GM21619 (cell line): ENCODE measurements at regions not wholly inside any gene's neighbourhood (a gene's known extent, or its start where the extent isn't known, plus 50 kb on each side); places are given as distances from the start of the nearest gene placed in this dataset.

Experiments
- ATAC-seq: cut with Tn5 transposase; IDR thresholded peaks from one replicate; pipeline ENCODE4 v1.9.1; 2021; ENCODE audit not compliant: unreplicated experiment

- no peak for ATAC-seq
Observed at GRCh38 chrX:42098900-42099299, 175.5 kb upstream of the CASK start.

DNA sequence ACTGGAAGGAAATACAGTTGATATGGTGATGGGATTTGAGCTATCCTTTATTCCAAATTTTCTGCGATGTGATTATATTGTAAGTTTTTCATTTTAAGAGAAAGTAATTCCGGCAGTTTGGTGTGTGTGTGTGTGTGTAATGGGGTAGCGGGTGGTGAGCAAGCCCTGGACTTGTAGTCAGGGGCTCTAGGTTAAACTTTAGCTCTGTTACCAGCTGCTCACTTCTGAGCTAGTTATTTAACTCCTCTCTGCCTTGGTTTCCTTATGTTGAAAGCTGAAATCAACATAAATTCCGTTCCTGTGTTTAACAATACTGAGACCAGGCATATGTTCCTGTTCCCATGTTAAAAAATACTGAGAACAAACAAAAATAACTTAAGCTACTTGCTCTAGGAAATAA is 174.1 kb upstream of the CASK start:
- no peak for ATAC-seq

DNA sequence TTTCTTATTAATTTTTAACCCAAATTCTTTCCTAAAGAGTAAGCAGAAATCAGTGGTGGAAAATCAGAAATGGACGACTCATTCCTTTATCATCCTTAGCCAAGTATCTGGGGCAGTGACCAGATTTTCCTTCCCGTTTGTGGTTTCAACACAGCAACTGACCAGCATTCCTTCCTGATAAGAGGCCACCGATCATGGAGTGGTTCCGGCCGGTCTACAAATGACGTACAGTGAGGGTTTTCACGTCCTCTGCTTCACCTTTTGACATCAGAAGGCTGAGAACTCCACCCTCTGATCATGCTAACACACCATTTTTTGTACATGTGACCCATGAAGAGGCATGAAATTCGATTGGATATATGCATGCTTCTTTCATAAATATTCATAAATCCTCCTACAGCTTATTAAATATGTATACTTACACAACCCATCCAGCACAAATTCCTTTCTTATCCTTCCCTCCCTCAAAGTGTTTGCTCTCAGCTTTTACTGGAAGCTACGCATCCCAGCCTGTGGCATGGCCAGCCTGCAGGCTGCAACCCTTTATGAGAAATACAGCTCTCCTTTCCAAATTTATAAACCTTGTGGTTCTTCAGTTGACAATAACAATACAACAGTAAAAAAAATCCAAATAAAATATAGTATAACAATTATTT is 173.0 kb upstream of the CASK start:
- no peak for ATAC-seq

- ATAC-seq = no peak
Observed at GRCh38 chrX:42094218-42094617, 170.9 kb upstream of the CASK start.

DNA sequence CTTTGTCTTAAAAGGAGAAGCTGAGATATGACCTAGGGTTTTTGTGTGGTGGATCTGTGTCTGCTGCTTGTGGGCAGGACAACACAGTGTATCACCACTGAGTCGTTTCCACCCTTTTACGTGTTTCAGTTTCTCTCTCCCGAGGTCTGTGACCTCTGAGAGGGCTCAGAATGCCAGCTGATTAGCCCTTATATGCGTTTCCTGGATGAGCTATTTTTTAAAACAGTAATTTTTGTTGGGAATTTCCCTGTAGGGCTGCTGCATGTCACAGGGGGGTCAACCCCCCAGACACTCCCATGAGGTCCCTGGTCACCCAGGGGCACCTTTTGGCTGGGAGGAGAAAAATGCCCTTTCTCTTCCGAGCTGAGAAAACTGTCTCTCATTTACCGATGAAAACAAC is 170.4 kb upstream of the CASK start:
- ATAC-seq = no peak

GRCh38 chrX:42090395-42090794 is 167.0 kb upstream of the CASK start:
- ATAC-seq = no peak

GRCh38 chrX:42089031-42089430 is 165.7 kb upstream of the CASK start:
- no peak for ATAC-seq

- ATAC-seq = no peak
Observed at GRCh38 chrX:42087960-42088359, 164.6 kb upstream of the CASK start.

GRCh38 chrX:42085836-42086235 is 162.5 kb upstream of the CASK start:
- no peak for ATAC-seq

DNA sequence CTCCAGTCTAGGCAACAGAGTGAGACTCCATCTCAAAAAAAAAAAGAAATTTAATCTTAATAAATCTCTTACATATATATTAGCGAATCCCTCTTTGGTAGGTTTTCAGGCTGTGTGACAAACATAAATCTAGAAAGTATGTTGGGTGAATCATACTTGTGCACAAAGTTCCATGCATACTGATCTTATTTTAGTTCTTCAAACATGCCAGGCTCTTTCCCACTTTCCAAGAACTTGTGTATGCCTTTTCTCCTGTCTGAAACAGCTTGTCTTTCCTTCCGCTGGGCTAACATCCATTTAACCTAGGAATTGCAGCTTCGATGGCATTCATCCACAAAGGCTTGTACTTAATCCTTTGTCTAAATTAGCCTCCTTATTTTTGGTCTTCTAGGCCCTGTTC is 156.6 kb upstream of the CASK start:
- no peak for ATAC-seq

DNA sequence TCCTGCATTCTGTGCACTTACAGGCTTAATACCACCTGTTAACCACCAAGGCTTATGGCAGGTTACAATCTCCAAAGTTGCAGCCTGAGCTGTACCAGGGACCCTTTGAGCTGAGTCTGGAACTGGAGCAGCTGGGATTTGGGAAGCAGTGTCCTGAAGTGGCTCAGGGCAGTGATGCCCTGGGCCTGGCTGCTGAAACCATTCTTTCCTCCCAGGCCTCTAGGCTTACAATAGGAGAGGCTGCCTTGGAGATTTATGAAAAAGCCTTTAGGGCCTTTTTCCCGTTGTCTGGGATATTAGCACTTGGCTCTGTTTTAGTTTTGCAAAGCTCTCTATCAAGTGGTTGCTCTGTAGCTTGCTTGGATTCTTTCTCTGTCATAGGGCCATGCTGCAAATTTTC is 154.3 kb upstream of the CASK start:
- ATAC-seq = no peak

DNA sequence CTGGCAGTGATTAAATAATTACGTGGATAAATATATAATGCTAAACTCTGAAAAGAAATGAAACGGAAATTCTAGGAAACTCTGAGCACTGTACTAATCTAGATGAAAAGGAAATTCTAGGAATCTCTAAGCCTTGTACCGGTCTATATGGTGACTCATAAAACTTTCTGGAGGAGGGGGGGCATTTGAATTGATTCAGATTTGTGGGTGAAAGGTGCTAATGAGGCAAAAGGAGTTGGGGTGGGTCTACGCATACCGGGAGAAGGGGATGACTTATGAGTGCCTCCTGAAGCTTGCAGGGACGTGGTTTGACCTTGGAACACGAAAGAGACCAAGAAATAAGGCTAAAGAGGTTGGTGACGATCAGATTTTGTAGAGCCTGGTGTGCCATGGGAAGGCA is 151.7 kb upstream of the CASK start:
- no peak for ATAC-seq

DNA sequence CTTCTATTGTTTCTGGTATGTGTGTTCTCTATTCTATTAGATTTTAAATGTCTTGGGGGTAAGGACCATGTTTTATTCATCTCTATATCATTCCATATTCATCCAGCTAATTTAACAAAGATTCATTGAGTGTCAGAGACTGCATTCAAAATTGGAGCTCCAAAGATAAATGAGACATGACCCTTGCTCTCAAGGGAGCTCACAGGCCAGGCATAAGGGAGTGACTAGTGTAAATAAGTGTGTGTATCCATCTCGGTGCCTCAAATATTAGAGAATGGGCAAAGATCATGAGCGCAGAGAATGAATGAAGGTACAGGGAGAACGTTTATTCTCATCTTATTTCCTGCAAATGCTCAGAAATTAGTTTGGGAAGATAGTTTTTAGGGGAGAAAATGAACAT is 150.1 kb upstream of the CASK start:
- ATAC-seq = no peak

DNA sequence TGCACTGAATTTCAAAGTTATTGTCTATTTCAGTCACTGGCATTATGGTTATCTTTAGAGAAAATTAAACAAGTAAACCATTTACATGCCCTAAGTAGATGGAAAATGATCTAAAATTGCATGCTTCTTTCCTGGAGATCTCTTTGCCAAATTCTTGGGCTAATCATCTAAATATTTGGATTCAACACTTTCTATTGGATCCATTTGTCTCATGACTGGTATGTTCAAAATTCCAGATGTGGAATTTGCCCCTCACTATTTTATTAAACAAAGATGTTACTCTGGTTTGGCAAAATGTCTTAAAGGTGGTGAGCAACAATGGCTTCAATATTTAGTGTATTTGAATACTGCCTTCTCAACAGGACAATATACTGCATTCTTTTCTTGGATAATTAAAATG is 147.5 kb upstream of the CASK start:
- ATAC-seq = no peak

- no peak for ATAC-seq
Observed at GRCh38 chrX:42054256-42054655, 130.9 kb upstream of the CASK start.

- no peak for ATAC-seq
Observed at GRCh38 chrX:42050345-42050744, 127.0 kb upstream of the CASK start.

GRCh38 chrX:42047886-42048285 is 124.5 kb upstream of the CASK start:
- no peak for ATAC-seq

- no peak for ATAC-seq
Observed at GRCh38 chrX:42028109-42028508, 104.8 kb upstream of the CASK start.

DNA sequence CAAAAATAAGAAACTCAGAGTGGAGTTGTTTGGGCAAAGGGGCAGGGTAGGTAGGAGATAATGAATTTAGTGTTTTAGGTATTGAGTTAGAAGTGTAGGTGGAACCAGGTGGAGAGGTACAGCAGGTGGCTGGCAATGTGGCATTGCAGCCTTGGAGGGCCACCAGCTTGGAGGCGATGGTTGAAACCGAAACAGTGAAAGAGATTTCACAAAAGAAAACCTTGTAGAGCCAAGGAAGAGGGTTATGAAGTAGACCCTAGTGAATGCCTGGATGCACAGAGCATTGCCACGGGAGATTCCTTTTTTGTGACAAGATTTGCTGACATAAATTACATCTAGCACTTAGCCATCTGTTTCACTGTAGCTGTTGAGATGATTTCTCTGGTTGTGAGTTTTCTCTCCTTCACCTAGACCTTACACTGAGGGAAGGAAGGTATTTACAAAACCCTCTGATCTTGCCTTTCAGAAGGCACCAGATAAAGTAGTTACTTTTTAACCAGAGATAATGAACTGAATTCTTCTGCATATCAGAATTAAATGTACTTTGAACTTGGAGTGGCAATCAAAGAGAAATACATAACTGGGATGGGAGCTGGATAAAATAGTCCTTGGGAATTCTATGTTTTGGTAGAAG is 104.1 kb upstream of the CASK start:
- no peak for ATAC-seq

DNA sequence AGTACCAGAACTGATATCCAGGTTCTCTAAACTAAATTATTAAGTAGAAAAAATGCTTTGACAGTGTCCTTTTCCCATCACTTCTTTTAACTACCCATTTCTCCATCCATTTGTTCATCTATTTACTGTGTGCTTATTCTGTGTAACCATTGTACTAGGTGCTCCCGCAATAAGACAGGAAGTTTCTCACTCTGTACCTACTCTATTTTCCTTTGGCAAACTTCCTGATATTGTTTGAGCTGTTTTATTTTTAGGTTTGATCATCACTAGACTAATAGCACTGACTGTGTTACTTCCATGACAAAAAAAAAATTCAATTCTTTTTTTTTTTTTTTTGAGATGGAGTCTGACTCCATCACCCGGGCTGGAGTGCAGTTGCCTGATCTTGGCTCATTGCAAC is 102.5 kb upstream of the CASK start:
- no peak for ATAC-seq

GRCh38 chrX:42023122-42023521 is 99.8 kb upstream of the CASK start:
- no peak for ATAC-seq

DNA sequence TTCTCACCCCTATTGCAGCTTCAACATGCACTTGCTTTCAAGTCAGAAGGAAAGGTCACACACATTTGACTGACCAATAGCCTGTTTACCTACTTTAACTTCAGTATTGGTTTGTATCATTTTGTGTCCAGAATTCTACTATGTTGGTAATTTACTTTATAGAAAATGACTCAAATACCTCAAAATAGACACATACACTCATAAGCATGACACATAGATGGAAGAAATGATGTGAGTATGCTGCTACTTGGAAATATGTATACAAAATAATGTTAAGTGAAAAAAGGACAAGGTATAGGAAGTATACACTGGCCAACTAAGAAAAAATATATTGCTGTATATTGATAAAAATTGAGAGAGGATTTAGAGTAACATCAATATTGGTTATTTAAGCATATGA is 98.8 kb upstream of the CASK start:
- no peak for ATAC-seq

GRCh38 chrX:42021058-42021457 is 97.7 kb upstream of the CASK start:
- no peak for ATAC-seq
